ENCODE measurements at regions not wholly inside any gene's neighbourhood (a gene's known extent, or its start where the extent isn't known, plus 50 kb on each side); places are given as distances from the start of the nearest gene placed in this dataset.

DNA sequence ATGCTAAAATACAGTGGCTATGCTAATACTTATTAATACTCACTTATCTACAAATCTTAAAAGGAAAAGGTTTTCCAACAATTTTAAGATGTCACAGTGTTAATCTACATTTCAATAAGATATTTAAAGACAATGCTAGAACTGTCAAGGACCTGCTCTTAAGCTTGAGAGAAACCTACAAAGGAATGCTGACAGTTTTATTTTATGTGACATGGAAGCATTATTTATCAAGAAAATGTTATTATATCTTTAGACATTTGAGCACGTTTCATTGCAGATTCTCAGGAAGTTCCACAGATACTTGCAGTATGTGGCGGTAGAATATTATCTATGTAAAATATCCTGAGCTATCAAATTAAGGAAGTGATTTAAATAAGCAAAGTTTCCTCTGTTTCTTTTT lies 1255.7 kb upstream of the ZEB2 start:
- H3K4me3 ChIP-seq (replicated peaks; ENCODE audit: low read depth, low read length) = no peak overlapping the region
- TF ChIP-seq, protein P1, sequence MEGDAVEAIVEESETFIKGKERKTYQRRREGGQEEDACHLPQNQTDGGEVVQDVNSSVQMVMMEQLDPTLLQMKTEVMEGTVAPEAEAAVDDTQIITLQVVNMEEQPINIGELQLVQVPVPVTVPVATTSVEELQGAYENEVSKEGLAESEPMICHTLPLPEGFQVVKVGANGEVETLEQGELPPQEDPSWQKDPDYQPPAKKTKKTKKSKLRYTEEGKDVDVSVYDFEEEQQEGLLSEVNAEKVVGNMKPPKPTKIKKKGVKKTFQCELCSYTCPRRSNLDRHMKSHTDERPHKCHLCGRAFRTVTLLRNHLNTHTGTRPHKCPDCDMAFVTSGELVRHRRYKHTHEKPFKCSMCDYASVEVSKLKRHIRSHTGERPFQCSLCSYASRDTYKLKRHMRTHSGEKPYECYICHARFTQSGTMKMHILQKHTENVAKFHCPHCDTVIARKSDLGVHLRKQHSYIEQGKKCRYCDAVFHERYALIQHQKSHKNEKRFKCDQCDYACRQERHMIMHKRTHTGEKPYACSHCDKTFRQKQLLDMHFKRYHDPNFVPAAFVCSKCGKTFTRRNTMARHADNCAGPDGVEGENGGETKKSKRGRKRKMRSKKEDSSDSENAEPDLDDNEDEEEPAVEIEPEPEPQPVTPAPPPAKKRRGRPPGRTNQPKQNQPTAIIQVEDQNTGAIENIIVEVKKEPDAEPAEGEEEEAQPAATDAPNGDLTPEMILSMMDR (IDR thresholded peaks at IDR 0.05; ENCODE audit: low read depth, low read length, missing control alignments) = no peak
- DNase-seq (ENCODE audit: extremely low read depth, low read depth) = no peak

DNA sequence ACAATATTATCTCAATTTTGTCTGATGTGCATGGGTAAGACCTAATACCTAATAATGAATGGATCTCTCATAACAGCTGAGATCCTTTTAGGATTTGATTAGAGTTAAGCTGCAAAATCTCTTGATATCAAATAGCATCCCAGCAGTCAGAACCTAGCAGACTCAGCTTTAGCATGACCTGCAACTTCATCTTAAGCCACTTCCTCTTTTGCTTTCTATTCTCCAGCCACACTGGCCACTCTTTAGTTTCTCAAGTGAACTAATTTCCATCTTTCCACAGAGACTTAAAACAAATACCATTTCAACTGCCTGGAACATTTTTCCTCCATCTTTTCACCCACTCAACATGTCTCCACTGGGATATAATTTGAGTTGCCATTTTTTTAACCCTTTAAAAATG lies 1251.6 kb upstream of the ZEB2 start:
- no peak overlapping the region for H3K4me3 ChIP-seq (replicated peaks; ENCODE audit: low read depth, low read length)
- TF ChIP-seq, protein P1 (IDR thresholded peaks at IDR 0.05; ENCODE audit: low read depth, low read length, missing control alignments) = no peak
- DNase-seq (ENCODE audit: extremely low read depth, low read depth) = no peak

DNA sequence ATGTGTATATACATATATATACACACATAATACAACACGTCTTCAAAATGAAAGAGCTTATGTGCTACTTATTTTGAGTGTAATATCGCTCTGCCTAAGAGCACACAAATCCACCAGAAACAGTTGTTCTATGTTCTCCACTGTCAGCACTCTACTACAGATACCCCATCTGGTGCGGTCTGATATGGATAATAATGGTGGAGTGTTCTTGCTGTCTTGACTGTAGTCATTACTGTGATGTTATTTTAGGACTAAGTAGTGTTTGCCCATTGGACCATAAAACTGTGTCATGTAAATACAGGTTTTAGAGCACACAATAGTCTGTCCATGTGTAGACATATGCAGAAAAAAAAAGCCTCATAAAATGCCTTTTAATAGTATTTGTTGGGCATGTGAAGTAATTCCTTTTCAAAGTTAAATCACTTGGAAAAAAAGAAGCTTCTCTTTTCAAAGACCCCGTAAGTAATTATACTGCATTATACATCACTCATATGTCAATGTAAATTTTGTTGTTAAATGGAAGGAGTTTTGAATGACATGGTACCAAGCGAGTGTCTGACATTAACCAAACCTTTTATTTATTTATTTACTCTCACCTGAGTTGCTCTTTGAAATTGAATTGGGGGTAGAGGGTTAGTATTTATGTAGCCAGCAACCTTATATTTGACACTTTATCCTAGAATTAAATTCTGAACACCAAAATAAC lies 1249.2 kb upstream of the ZEB2 start:
- H3K4me3 ChIP-seq (replicated peaks; ENCODE audit: low read depth, low read length) = no peak overlapping the region
- no peak for DNase-seq (ENCODE audit: extremely low read depth, low read depth)
- TF ChIP-seq, protein P1 (IDR thresholded peaks at IDR 0.05; ENCODE audit: low read depth, low read length, missing control alignments) = no peak

DNA sequence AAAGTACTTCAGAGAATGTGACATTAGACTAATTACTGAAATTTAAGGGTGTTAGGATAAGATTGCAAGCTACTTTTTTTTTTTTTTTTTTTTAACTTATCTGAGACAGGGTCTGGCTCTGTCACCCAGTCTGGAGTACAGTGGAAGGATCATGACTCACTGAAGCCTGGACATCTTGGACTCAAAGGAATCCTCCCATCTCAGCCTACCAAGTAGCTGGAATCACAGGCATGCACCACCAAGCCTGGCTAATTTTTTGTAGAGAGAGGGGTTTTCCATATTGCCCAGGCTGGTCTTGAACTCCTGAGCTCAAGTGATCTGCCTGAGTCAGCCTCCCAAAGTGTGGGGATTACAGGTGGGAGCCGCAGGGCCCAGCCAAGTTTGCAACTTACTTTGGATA lies 1246.0 kb upstream of the ZEB2 start:
- TF ChIP-seq, protein P1 (IDR thresholded peaks at IDR 0.05; ENCODE audit: low read depth, low read length, missing control alignments) = no peak
- DNase-seq (ENCODE audit: extremely low read depth, low read depth) = no peak
- no peak overlapping the region for H3K4me3 ChIP-seq (replicated peaks; ENCODE audit: low read depth, low read length)

DNA sequence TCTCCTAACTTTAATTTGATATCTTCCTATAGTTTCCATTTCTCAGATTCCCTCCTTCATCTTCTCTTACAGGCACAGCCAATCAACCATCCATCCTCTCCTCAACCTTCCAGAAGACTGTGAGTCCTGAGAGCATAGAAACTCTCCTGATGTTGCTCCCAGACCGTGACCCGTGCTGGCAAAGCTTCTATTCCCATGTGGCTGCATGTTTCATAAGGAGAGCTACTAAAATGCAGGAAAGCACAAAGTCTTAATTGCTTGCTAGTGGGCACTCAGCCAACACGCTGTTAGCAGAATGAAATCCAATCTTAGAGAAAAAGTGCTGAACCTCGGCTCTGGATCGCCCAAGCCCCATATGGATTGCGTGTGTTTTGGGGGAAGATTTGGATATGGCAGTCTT lies 1244.7 kb upstream of the ZEB2 start:
- TF ChIP-seq, protein P1 (IDR thresholded peaks at IDR 0.05; ENCODE audit: low read depth, low read length, missing control alignments) = no peak
- DNase-seq (ENCODE audit: extremely low read depth, low read depth) = no peak
- no peak overlapping the region for H3K4me3 ChIP-seq (replicated peaks; ENCODE audit: low read depth, low read length)

DNA sequence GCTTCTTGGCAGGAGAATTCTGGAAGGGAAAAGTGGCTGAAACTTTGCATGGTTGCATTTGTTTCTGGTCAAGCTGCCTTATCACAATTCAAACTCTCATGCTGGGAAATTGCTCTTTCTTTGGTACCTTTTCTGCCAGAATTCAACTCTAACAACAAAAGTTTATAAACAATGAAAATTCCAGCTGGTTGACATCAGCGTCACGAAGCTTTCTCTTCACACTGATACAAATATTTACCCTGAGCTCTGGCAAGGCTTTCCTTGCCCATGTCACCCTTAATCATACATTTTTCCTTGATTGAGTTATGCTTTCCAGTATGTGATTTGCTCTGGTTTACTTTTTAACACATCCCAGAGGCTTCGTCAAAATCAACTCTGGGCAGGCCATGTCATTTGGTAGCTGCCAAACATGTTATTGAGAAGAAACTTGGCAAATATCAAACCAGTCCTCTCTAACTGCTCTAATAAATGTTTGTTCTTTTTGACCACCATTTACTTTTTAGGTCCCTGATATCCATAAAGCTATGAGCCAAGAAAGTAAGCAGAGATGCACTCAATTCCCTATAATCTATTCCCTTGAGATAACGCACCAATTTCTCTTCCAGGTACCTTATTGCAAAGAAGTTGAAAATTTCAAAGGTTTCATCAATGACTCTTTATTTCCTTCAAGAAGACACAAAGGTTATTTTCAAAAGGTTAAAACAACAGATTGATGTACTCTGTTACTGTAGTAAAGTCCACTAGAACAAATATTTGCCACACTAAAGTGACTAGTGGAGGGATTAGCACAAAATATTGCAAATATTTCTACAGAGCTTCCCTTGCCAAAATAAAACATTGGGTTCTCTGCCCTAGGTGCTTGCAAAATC lies 1241.1 kb upstream of the ZEB2 start:
- H3K4me3 ChIP-seq (replicated peaks; ENCODE audit: low read depth, low read length) = no peak overlapping the region
- no peak for DNase-seq (ENCODE audit: extremely low read depth, low read depth)
- TF ChIP-seq, protein P1 (IDR thresholded peaks at IDR 0.05; ENCODE audit: low read depth, low read length, missing control alignments) = no peak

All from HFF-Myc (cell line).